Activated T-cell treated with anti-CD3 and anti-CD28 coated beads, Interleukin-2, amount 50 U/mL, for 72 hours (primary cell): ENCODE measurements at regions not wholly inside any gene's neighbourhood (a gene's known extent, or its start where the extent isn't known, plus 50 kb on each side); places are given as distances from the start of the nearest gene placed in this dataset.

Source experiments
- ATAC-seq, 2 donors: fragments of 150-1000 bp; cut with Tn5 transposase; replicated peaks in 1 of 2; 2 replicates each; pipeline ENCODE4 v1.10.0; 2021; ENCODE audit warnings: moderate library complexity in 2 of 2, mild to moderate bottlenecking in 1 of 2
- DNase-seq, 2 donors: peaks; one replicate each; pipeline ENCODE4 v3.0.0; 2021 to 2022; ENCODE audit warnings: mixed read lengths in 1 of 2
- H3K27ac Mint-ChIP-seq: one replicate; pipeline ENCODE4 v1.8.0; 2022; ENCODE audit warnings: mild to moderate bottlenecking, moderate library complexity, mixed read lengths
- H3K27me3 Mint-ChIP-seq: one replicate; pipeline ENCODE4 v1.8.0; 2022; ENCODE audit warnings: low read depth, mixed read lengths
- H3K36me3 Mint-ChIP-seq, 2 donors: one replicate each; pipeline ENCODE4 v1.8.0; 2022; ENCODE audit warnings: mixed read lengths in 2 of 2, mild to moderate bottlenecking in 1 of 2; ENCODE audit not compliant: insufficient read depth in 2 of 2
- H3K4me1 Mint-ChIP-seq: one replicate; pipeline ENCODE4 v1.8.0; 2022; ENCODE audit warnings: low read depth, mixed read lengths
- H3K4me3 Mint-ChIP-seq, 2 donors: one replicate each; pipeline ENCODE4 v1.8.0; 2022; ENCODE audit warnings: mild to moderate bottlenecking in 2 of 2, mixed read lengths in 2 of 2, moderate library complexity in 2 of 2
- H3K9me3 Mint-ChIP-seq, 2 donors: one replicate each; pipeline ENCODE4 v1.8.0; 2022; ENCODE audit warnings: mixed read lengths in 2 of 2

GRCh38 chr7:388023-388960 lies 98.3 kb downstream of the FOXL3 start:
- no peaks in the 10 kb centered on the region for H3K4me1 Mint-ChIP-seq
- ATAC-seq, result no peak

DNA sequence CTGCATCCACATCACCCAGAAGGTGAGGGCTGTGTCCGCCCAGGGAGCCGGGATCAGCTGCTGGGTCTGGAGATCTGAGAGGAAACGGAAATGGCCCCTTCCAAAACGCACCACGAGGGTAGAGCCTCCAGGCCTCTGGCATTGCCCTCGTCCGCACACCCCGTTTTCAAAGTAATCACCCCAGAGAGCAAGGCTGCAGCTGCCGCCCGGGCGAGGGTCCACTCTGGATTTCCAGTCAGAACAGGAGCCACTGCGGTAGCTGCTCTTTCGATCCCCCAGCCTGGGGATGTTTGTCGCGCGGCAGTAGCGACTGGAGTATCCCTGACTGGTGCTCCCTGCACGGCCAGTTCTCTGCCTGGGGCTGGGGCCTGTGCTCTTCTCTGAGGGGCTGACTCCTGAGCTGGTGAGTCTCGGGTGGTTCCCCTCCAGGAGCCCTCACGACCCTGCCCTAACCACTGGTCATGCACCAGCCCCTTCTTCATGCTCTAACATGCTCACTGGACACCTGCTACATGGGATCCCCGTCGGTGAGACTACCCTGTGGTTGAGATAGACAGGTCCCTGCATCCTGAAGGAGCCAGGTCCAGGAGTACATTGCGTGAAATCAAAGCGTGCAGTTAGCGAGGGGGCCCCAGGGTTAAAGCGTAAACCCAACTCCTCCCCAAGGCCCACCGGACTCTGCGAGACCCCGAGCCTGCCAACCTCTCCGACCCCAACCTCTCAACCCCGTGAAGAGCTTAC lies 99.2 kb downstream of the FOXL3 start:
- Mint-ChIP-seq H3K27ac (no peak overlapping the region), H3K9me3 (peaks cover 3 to 5% of the 10 kb centered on the region in 2 donors)
- no peak for DNase-seq

More at GRCh38 chr7:388023-388960, 98.3 kb downstream of the FOXL3 start:
- H3K27ac Mint-ChIP-seq, result no peak overlapping the region
- H3K36me3 Mint-ChIP-seq, result peaks cover 0 to 4% of the 10 kb centered on the region in 2 donors
- no peak for DNase-seq
- peaks cover 3 to 5% of the 10 kb centered on the region in 2 donors for H3K9me3 Mint-ChIP-seq
- H3K27me3 Mint-ChIP-seq, result no peaks in the 10 kb centered on the region
- H3K4me3 Mint-ChIP-seq, result no peak overlapping the region

DNA sequence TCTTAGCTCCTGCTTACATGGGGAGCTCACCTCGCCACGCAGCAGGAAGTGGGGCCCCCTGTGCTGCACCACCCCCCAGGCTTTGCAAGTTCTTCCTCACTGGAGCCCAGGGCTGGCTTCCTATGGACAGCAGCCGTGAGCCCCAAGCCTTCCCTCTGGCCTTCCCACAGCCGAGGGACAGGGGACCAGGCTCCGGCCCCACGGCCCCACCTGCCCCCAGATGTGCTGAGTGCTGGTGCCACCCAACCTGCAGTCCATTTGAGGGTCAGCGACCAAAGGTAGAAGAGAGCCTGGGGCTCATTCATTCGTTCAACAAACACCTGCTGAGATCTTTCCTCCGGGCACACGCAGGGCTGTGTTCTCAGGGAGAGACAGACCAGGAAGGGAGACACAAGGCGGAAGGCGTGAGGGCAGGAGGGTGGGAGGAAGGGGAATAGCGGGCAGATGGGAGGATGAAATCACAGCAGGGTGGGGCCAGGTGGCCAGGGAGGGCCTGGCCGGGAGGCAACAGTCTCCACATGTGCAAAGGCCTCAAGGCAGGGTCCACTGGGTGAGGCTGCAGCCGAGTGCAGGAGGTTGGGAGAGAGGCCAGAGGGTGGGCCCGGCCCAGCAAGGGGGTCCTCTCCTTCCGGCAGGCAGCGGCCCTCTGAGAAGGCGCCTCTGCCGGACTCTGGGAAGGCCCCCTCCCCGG lies 100.1 kb downstream of the FOXL3 start:
- ATAC-seq (no peak), DNase-seq (no peak)
- peaks cover 2 to 3% of the 10 kb centered on the region in 2 donors for H3K9me3 Mint-ChIP-seq
- H3K4me1 Mint-ChIP-seq, result no peaks in the 10 kb centered on the region
- no peak overlapping the region for H3K27ac Mint-ChIP-seq
- H3K36me3 Mint-ChIP-seq, result no peaks in the 10 kb centered on the region
- H3K4me3 Mint-ChIP-seq, result no peak overlapping the region
- H3K27me3 Mint-ChIP-seq, result no peaks in the 10 kb centered on the region

More for the DNA sequence above, 99.2 kb downstream of the FOXL3 start:
- Mint-ChIP-seq H3K36me3 (peaks cover 0 to under 1% of the 10 kb centered on the region in 2 donors), H3K27me3 (no peaks in the 10 kb centered on the region), H3K4me1 (no peaks in the 10 kb centered on the region), H3K4me3 (no peak overlapping the region)
- ATAC-seq, result no peak

GRCh38 chr7:390761-391410 lies 100.9 kb downstream of the FOXL3 start:
- peaks cover under 1 to 5% of the 10 kb centered on the region in 2 donors for H3K36me3 Mint-ChIP-seq
- peaks cover 5 to 7% of the 10 kb centered on the region in 2 donors for H3K9me3 Mint-ChIP-seq
- H3K4me3 Mint-ChIP-seq, result no peak overlapping the region
- no peaks in the 10 kb centered on the region for H3K27me3 Mint-ChIP-seq
- ATAC-seq, result no peak
- no peaks in the 10 kb centered on the region for H3K4me1 Mint-ChIP-seq
- DNase-seq, result no peak
- no peak overlapping the region for H3K27ac Mint-ChIP-seq

DNA sequence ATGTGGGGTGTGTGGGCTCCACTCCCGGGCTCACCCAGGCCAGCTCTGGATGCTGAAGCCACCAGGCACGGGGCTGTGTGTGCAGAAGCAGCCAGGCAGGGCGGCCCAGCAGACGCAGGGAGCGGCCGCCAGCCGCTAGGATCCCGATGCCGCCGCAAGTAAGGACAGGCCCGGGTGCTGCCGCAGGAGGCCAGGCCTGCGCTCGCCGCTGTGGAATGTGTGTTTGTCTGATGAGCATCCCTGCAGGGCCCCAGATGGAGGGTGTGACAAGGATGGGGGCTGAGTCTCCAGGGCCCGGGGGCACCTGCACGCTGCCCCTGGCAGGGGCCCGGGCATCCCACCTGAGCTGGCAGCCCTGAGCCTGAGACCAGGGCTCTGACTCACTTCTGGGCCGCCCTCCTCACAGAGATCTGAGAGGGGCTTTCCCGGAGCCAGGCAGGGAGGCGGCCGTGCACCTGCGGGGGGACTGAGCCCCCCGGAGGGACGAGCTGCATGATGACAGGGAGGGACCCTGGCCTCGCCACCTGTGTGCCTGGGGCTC lies 101.5 kb downstream of the FOXL3 start:
- no peak overlapping the region for H3K27ac Mint-ChIP-seq
- no peak for DNase-seq
- peaks cover 4 to 10% of the 10 kb centered on the region in 2 donors for H3K36me3 Mint-ChIP-seq
- peaks cover 10 to 12% of the 10 kb centered on the region in 2 donors for H3K9me3 Mint-ChIP-seq
- no peaks in the 10 kb centered on the region for H3K27me3 Mint-ChIP-seq
- no peak overlapping the region for H3K4me3 Mint-ChIP-seq
- ATAC-seq, result no peak
- H3K4me1 Mint-ChIP-seq, result no peaks in the 10 kb centered on the region

- no peaks in the 10 kb centered on the region for H3K27me3 Mint-ChIP-seq
- no peak overlapping the region for H3K27ac Mint-ChIP-seq
- peaks cover 7 to 13% of the 10 kb centered on the region in 2 donors for H3K36me3 Mint-ChIP-seq
- H3K9me3 Mint-ChIP-seq, result peaks cover 12% of the 10 kb centered on the region in 2 donors
- DNase-seq, result no peak
- H3K4me1 Mint-ChIP-seq, result no peaks in the 10 kb centered on the region
- ATAC-seq, result no peak
- H3K4me3 Mint-ChIP-seq, result no peak overlapping the region
Measured at GRCh38 chr7:391961-392524, 102.1 kb downstream of the FOXL3 start.

DNA sequence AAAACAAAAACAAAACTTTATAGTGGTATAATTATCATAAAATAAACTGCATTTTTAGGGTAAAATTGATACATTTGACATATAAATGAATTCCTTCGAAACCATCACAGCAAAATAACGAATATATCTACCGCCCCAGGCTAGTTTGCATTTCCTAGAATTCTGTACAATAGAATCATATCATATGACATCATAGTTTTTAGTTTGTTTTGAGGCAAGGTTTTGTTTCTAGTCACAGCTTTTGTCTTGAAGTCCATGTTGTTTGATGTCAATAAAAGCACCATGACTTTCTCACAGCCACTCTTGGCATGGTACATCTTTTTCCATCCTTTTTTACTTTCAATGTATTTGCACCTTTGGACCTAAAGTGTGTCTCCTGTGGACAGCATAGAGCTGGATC lies 102.9 kb downstream of the FOXL3 start:
- Mint-ChIP-seq H3K36me3 (peaks cover 8 to 13% of the 10 kb centered on the region in 2 donors), H3K27ac (no peak overlapping the region), H3K4me1 (no peaks in the 10 kb centered on the region), H3K9me3 (peaks cover 12% of the 10 kb centered on the region in 2 donors), H3K4me3 (no peak overlapping the region), H3K27me3 (no peaks in the 10 kb centered on the region)
- ATAC-seq, result no peak
- DNase-seq, result no peak

DNA sequence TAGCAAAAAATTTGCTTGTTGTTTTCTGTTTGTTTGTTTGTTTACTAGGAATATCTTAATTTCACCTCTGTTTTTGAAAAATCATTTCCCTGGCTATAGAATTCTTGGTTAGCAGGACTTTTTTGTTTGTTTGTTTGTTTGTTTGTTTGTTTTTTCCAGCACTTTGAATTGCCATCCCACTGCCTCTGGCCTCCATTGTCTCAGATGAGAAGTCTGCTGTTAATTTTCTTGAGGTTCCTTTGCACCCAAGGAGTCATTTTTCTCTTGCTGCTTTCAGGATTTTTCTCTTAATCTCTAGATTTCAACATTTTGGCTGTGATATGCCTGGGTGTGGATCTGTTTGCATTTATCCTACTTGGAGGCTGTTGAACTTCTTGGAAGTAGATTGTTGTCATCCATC lies 105.7 kb downstream of the FOXL3 start:
- H3K9me3 Mint-ChIP-seq, result peaks cover 14 to 25% of the 10 kb centered on the region in 2 donors
- H3K27me3 Mint-ChIP-seq, result no peaks in the 10 kb centered on the region
- peaks cover 13 to 27% of the 10 kb centered on the region in 2 donors for H3K36me3 Mint-ChIP-seq
- no peak for DNase-seq
- no peak overlapping the region for H3K4me3 Mint-ChIP-seq
- H3K4me1 Mint-ChIP-seq, result no peaks in the 10 kb centered on the region
- ATAC-seq, result no peak
- no peak overlapping the region for H3K27ac Mint-ChIP-seq

DNA sequence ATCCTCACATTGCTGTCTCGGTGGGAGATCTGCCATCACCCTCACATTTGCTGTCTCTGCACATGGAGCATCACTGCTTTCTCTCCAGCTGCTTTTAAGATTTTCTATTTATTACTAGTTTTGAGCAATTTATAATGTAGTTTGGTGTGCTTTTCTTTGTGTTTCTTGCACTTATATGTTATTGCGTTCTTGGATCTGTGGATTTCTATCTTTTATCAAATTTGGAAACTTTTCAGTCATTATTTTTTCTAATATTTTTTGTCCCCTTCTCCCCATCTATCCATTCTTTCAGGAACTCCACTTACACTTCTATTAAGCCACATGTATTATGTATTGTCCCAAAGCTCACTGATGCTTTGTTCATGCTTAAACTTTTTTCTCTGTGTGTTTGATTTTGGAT lies 108.9 kb downstream of the FOXL3 start:
- no peaks in the 10 kb centered on the region for H3K27me3 Mint-ChIP-seq
- peaks cover 13 to 27% of the 10 kb centered on the region in 2 donors for H3K36me3 Mint-ChIP-seq
- no peak for ATAC-seq
- H3K4me3 Mint-ChIP-seq, result no peak overlapping the region
- DNase-seq, result no peak
- no peak overlapping the region for H3K27ac Mint-ChIP-seq
- peaks cover 12 to 22% of the 10 kb centered on the region in 2 donors for H3K9me3 Mint-ChIP-seq
- H3K4me1 Mint-ChIP-seq, result no peaks in the 10 kb centered on the region

DNA sequence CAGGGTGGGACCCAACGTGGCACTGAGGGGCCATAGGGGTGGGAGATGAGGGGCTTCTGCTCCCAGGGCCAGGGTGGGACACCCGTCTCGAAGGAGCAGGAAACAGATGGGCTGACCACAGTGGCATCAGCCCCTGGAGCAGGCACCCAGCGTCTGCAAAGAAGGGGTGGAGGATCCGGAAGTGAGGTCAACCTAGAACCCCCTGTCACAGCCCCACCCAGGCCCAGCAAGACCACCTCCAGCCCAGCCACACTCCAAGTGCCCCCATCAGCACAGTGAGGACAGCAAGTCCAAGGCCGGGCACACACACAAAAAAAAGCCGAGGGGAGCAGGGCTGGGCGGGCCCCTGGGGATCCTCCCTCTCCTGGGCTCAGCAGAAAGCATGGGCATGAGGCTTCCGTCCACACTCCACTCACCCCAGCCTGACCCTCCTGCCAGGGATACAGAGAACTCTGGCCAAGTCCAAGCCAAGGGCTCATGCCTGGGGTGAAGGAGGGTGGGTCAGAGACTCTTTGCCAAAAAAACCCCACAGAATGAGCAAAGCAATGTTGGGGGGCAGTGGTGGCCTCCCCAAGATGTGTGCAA lies 111.0 kb downstream of the FOXL3 start:
- DNase-seq (no peak), ATAC-seq (no peak)
- Mint-ChIP-seq H3K27me3 (no peaks in the 10 kb centered on the region), H3K4me3 (no peak overlapping the region), H3K27ac (no peak overlapping the region), H3K4me1 (no peaks in the 10 kb centered on the region), H3K36me3 (peaks cover 12 to 21% of the 10 kb centered on the region in 2 donors), H3K9me3 (peaks cover 8 to 17% of the 10 kb centered on the region in 2 donors)

- Mint-ChIP-seq H3K27ac (no peak overlapping the region), H3K9me3 (peaks cover 5 to 13% of the 10 kb centered on the region in 2 donors), H3K4me1 (no peaks in the 10 kb centered on the region), H3K36me3 (peaks cover 9 to 17% of the 10 kb centered on the region in 2 donors), H3K4me3 (no peak overlapping the region), H3K27me3 (no peaks in the 10 kb centered on the region)
- DNase-seq (no peak), ATAC-seq (no peak)
Measured at GRCh38 chr7:401495-401894, 111.5 kb downstream of the FOXL3 start.
